ENCODE measurements at regions not wholly inside any gene's neighbourhood (a gene's known extent, or its start where the extent isn't known, plus 50 kb on each side); places are given as distances from the start of the nearest gene placed in this dataset.

- DNase-seq: no peak
- Histone ChIP-seq H3K27me3 (ENCODE audit: control insufficient read depth, insufficient read depth, low read length) (no peaks in the 10 kb centered on the region), H3K4me3 (ENCODE audit: insufficient read depth, low read depth, low read length) (no peak overlapping the region), H3K36me3 (replicated peaks; ENCODE audit: control insufficient read depth, insufficient read depth, low read length) (no peaks in the 10 kb centered on the region)
Measured at GRCh38 chr4:138838251-138838650, 177.3 kb upstream of the NOCT start.

- Histone ChIP-seq H3K36me3 (replicated peaks; ENCODE audit: control insufficient read depth, insufficient read depth, low read length) (no peaks in the 10 kb centered on the region), H3K27me3 (ENCODE audit: control insufficient read depth, insufficient read depth, low read length) (no peaks in the 10 kb centered on the region), H3K4me3 (ENCODE audit: insufficient read depth, low read depth, low read length) (no peak overlapping the region)
- DNase-seq: no peak
Measured at GRCh38 chr4:138835832-138836533, 179.6 kb upstream of the NOCT start.

GRCh38 chr4:138833974-138834373, 181.6 kb upstream of the NOCT start:
- Histone ChIP-seq H3K27me3 (ENCODE audit: control insufficient read depth, insufficient read depth, low read length) (no peaks in the 10 kb centered on the region), H3K36me3 (replicated peaks; ENCODE audit: control insufficient read depth, insufficient read depth, low read length) (no peaks in the 10 kb centered on the region), H3K4me3 (ENCODE audit: insufficient read depth, low read depth, low read length) (no peak overlapping the region)
- no peak for DNase-seq

GRCh38 chr4:138832563-138832962, 183.0 kb upstream of the NOCT start:
- no peaks in the 10 kb centered on the region for H3K27me3 ChIP-seq (ENCODE audit: control insufficient read depth, insufficient read depth, low read length)
- no peak overlapping the region for H3K4me3 ChIP-seq (ENCODE audit: insufficient read depth, low read depth, low read length)
- DNase-seq: no peak
- no peaks in the 10 kb centered on the region for H3K36me3 ChIP-seq (replicated peaks; ENCODE audit: control insufficient read depth, insufficient read depth, low read length)

- Histone ChIP-seq H3K27me3 (ENCODE audit: control insufficient read depth, insufficient read depth, low read length) (no peaks in the 10 kb centered on the region), H3K36me3 (replicated peaks; ENCODE audit: control insufficient read depth, insufficient read depth, low read length) (no peaks in the 10 kb centered on the region), H3K4me3 (ENCODE audit: insufficient read depth, low read depth, low read length) (no peak overlapping the region)
- no peak for DNase-seq
Measured at GRCh38 chr4:138831948-138832347, 183.6 kb upstream of the NOCT start.

GRCh38 chr4:138828926-138829325, 186.7 kb upstream of the NOCT start:
- H3K4me3 ChIP-seq (ENCODE audit: insufficient read depth, low read depth, low read length): no peak overlapping the region
- no peaks in the 10 kb centered on the region for H3K27me3 ChIP-seq (ENCODE audit: control insufficient read depth, insufficient read depth, low read length)
- H3K36me3 ChIP-seq (replicated peaks; ENCODE audit: control insufficient read depth, insufficient read depth, low read length): no peaks in the 10 kb centered on the region
- no peak for DNase-seq

- Histone ChIP-seq H3K36me3 (replicated peaks; ENCODE audit: control insufficient read depth, insufficient read depth, low read length) (no peaks in the 10 kb centered on the region), H3K27me3 (ENCODE audit: control insufficient read depth, insufficient read depth, low read length) (no peaks in the 10 kb centered on the region), H3K4me3 (ENCODE audit: insufficient read depth, low read depth, low read length) (no peak overlapping the region)
- no peak for DNase-seq
Measured at GRCh38 chr4:138826754-138827153, 188.8 kb upstream of the NOCT start.

- no peaks in the 10 kb centered on the region for H3K27me3 ChIP-seq (ENCODE audit: control insufficient read depth, insufficient read depth, low read length)
- no peak for DNase-seq
Measured at GRCh38 chr4:138826322-138826721, 189.3 kb upstream of the NOCT start.

GRCh38 chr4:138821331-138821730, 194.2 kb upstream of the NOCT start:
- H3K36me3 ChIP-seq (replicated peaks; ENCODE audit: control insufficient read depth, insufficient read depth, low read length): no peaks in the 10 kb centered on the region
- H3K27me3 ChIP-seq (ENCODE audit: control insufficient read depth, insufficient read depth, low read length): no peaks in the 10 kb centered on the region
- DNase-seq: no peak
- no peak overlapping the region for H3K4me3 ChIP-seq (ENCODE audit: insufficient read depth, low read depth, low read length)

More at GRCh38 chr4:138826322-138826721, 189.3 kb upstream of the NOCT start:
- H3K4me3 ChIP-seq (ENCODE audit: insufficient read depth, low read depth, low read length): no peak overlapping the region
- no peaks in the 10 kb centered on the region for H3K36me3 ChIP-seq (replicated peaks; ENCODE audit: control insufficient read depth, insufficient read depth, low read length)

- H3K27me3 ChIP-seq (ENCODE audit: control insufficient read depth, insufficient read depth, low read length): no peaks in the 10 kb centered on the region
- DNase-seq: peak; percentile 31
- H3K4me3 ChIP-seq (ENCODE audit: insufficient read depth, low read depth, low read length): no peak overlapping the region
- H3K36me3 ChIP-seq (replicated peaks; ENCODE audit: control insufficient read depth, insufficient read depth, low read length): no peaks in the 10 kb centered on the region
Measured at GRCh38 chr4:138816875-138817274, 198.7 kb upstream of the NOCT start.

- Histone ChIP-seq H3K4me3 (ENCODE audit: insufficient read depth, low read depth, low read length) (no peak overlapping the region), H3K36me3 (replicated peaks; ENCODE audit: control insufficient read depth, insufficient read depth, low read length) (no peaks in the 10 kb centered on the region), H3K27me3 (ENCODE audit: control insufficient read depth, insufficient read depth, low read length) (no peaks in the 10 kb centered on the region)
- DNase-seq: no peak
Measured at GRCh38 chr4:138815811-138816210, 199.8 kb upstream of the NOCT start.

- Histone ChIP-seq H3K36me3 (replicated peaks; ENCODE audit: control insufficient read depth, insufficient read depth, low read length) (no peaks in the 10 kb centered on the region), H3K27me3 (ENCODE audit: control insufficient read depth, insufficient read depth, low read length) (no peaks in the 10 kb centered on the region), H3K4me3 (ENCODE audit: insufficient read depth, low read depth, low read length) (no peak overlapping the region)
- no peak for DNase-seq
Measured at GRCh38 chr4:138805736-138806135, 209.8 kb upstream of the NOCT start.

- H3K27me3 ChIP-seq (ENCODE audit: control insufficient read depth, insufficient read depth, low read length): no peaks in the 10 kb centered on the region
- DNase-seq: no peak
- H3K36me3 ChIP-seq (replicated peaks; ENCODE audit: control insufficient read depth, insufficient read depth, low read length): no peaks in the 10 kb centered on the region
- H3K4me3 ChIP-seq (ENCODE audit: insufficient read depth, low read depth, low read length): no peak overlapping the region
Measured at GRCh38 chr4:138804711-138805110, 210.9 kb upstream of the NOCT start.

- DNase-seq: no peak
- no peaks in the 10 kb centered on the region for H3K36me3 ChIP-seq (replicated peaks; ENCODE audit: control insufficient read depth, insufficient read depth, low read length)
- H3K4me3 ChIP-seq (ENCODE audit: insufficient read depth, low read depth, low read length): no peak overlapping the region
- no peaks in the 10 kb centered on the region for H3K27me3 ChIP-seq (ENCODE audit: control insufficient read depth, insufficient read depth, low read length)
Measured at GRCh38 chr4:138803051-138803450, 212.5 kb upstream of the NOCT start.

- Histone ChIP-seq H3K36me3 (replicated peaks; ENCODE audit: control insufficient read depth, insufficient read depth, low read length) (no peaks in the 10 kb centered on the region), H3K27me3 (ENCODE audit: control insufficient read depth, insufficient read depth, low read length) (no peaks in the 10 kb centered on the region), H3K4me3 (ENCODE audit: insufficient read depth, low read depth, low read length) (no peak overlapping the region)
- DNase-seq: no peak
Measured at GRCh38 chr4:138802499-138802898, 213.1 kb upstream of the NOCT start.

GRCh38 chr4:138800421-138800820, 215.2 kb upstream of the NOCT start:
- Histone ChIP-seq H3K4me3 (ENCODE audit: insufficient read depth, low read depth, low read length) (no peak overlapping the region), H3K27me3 (ENCODE audit: control insufficient read depth, insufficient read depth, low read length) (no peaks in the 10 kb centered on the region), H3K36me3 (replicated peaks; ENCODE audit: control insufficient read depth, insufficient read depth, low read length) (no peaks in the 10 kb centered on the region)
- no peak for DNase-seq
